Activated T-cell treated with anti-CD3 and anti-CD28 coated beads for 1 hour (primary cell): ENCODE measurements at regions not wholly inside any gene's neighbourhood (a gene's known extent, or its start where the extent isn't known, plus 50 kb on each side); places are given as distances from the start of the nearest gene placed in this dataset.

Source experiments
- DNase-seq: peaks from one replicate; pipeline ENCODE4 v3.0.0-alpha.2; 2020; ENCODE audit warnings: low read depth

GRCh38 chr10:78320506-78320905, 286.8 kb downstream of the RPS24 start:
- DNase-seq = no peak

DNA sequence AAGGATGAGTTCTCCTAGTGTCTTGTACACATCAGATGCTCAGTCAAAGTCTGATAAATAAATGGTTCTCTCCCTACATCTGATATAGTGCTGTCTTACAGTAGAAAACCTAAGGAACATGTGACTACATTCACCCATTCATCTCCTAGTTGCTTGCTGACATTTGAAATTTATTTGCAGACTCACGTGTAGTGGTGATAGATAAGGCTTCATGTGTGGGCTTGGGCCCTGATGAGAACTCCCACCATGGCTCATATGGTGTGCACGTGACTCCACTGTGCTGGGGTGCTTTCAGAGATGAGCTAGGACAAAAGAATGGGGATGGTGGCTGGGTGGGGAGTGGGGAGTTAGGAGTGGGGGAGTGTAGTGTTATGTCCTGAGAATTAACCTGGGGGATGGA, 287.3 kb downstream of the RPS24 start:
- no peak for DNase-seq

DNA sequence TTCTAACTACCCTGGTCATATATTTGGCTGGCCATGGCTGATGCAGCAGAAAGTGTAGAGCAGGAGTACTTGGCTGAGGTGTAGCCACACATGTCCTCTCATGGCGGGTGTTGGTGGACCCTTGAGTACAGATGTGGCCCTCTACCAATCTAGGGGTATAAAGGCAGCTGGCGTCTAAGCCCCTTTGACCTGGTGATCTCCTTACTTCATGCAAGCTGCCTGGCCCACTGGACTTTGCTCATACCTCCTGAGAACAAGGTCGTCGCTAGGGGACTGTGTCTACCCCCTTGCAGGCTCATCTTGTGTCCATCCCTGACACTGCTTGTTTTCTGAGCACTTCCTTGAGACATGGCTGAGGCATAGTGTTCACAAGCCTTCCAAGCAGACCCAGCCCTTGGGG, 287.8 kb downstream of the RPS24 start:
- DNase-seq = no peak

DNA sequence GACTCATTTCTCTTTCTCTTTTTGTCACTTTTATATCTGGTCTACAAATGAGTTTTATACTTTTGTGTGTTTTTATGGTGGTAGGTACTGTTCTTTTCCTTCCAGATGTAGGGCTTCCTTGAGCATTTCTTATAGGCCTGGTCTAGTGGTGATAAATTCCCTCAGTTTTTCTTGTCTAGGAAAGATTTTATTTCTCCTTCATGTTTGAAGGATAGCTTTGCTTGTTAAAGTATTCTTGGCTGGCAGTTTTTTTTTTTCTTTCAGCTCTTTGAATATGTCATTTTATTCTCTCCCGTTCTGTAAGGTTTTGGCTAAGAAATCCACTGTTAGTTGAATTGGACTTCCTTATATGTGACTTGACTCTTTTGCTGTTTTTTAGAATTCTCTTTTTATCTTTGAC, 292.7 kb downstream of the RPS24 start:
- DNase-seq = no peak

- no peak for DNase-seq
These were observed 294.3 kb downstream of the RPS24 start for GRCh38 chr10:78327778-78328591.

GRCh38 chr10:78328592-78329404, 295.1 kb downstream of the RPS24 start:
- DNase-seq = no peak

- DNase-seq = no peak
These were observed 297.2 kb downstream of the RPS24 start for GRCh38 chr10:78330884-78331283.

DNA sequence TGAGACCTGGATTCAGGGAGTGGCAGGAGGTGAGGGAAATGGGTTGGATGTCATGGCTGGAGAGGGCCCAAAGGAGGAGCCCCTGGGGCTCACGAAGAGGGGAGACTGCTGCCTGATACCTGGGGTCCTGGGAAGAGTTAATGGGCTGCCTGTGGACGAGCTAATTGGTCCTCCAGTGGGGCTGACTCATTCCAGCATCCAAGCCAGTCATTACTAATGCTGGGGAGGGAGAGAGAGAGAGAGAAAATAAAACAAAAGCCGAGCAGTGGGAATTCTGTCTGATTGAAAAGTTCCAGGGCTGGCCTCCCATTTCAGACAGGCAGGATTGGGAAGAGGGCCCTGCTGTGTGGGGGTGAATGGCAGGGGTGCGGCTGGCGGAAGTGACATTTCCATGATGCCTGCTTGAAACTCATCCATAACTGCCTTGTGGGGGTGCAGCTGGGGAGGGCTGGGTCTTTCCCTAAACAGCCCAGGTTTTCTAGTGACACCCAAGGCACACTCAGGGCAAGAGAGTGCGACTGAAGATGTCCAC, 297.8 kb downstream of the RPS24 start:
- no peak for DNase-seq

- no peak for DNase-seq
These were observed 298.3 kb downstream of the RPS24 start for GRCh38 chr10:78332012-78332411.

DNA sequence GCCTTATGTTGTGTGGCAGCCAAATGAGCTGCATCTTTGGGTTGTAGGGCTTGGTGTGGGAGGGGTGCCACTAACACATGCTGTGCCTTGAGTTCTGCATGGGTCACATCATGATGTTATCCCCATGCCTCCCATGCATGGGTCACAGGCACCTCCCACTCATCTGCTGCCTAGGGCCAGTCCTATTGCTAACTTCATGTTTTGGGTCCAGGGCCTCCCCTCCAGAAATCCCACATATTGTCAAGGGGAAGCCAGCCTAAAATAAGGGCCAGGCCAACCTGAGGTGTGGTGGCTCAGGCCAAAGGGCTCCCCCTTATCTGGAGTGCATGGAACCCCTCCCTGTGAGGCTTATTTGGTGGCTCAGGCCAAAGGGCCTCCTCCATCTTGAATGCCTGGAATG, 299.0 kb downstream of the RPS24 start:
- no peak for DNase-seq

DNA sequence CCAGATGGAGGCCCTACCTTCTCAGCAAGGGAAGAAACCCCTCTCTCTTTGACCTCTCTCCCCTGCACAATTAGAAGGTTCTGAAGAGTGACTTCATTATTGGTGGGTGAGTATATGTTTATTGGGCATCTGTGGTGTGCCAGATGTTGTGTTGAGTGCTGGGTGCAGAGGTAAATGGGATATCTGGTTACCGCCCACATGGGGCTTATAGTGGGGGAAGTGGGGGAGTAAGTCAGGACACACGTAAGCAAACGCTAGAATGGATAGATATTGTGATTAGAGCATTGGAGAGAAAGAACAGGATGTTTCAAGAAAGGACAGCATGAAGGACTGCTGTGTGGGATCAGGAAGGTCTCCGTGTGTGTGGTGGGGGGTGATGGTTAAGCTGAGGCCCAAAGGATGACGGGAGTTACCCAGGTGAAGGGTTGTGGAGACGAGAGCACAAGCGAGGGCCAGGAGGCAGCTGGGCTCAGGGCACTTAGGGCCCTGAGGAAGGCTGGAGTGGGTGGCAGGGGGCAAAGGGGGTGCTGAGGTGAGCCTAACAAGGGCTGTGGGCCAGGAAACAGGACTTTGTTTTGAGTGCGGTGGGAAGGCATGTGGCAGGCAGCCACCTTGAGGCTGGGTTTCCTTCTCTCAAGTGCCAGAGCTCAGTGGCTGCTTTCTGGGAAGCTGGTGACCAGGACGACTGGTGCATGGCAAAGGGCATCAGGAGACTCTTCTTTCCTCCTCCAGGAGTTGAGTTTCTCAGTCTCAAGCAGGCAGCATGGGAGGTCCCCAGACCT, 299.9 kb downstream of the RPS24 start:
- DNase-seq = no peak

DNA sequence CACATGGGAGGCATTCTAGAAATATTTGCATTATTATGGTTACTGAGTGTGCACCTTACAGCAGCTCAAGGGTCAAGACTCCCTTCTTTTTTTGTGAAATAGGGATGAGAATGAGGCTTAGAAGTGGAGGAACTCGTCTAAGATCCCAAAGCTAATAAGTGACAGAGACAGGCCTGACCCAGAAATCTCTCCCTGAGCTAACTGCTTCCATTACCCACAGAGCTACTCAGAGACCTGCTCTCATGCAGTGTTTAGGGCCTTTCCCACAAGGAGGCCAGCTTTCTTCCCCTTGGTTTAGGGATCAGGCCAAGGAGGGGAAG, 301.7 kb downstream of the RPS24 start:
- DNase-seq = no peak

- no peak for DNase-seq
These were observed 302.2 kb downstream of the RPS24 start for GRCh38 chr10:78335691-78336401.

- no peak for DNase-seq
These were observed 302.7 kb downstream of the RPS24 start for GRCh38 chr10:78336402-78336791.

GRCh38 chr10:78337016-78337415, 303.4 kb downstream of the RPS24 start:
- DNase-seq = no peak

DNA sequence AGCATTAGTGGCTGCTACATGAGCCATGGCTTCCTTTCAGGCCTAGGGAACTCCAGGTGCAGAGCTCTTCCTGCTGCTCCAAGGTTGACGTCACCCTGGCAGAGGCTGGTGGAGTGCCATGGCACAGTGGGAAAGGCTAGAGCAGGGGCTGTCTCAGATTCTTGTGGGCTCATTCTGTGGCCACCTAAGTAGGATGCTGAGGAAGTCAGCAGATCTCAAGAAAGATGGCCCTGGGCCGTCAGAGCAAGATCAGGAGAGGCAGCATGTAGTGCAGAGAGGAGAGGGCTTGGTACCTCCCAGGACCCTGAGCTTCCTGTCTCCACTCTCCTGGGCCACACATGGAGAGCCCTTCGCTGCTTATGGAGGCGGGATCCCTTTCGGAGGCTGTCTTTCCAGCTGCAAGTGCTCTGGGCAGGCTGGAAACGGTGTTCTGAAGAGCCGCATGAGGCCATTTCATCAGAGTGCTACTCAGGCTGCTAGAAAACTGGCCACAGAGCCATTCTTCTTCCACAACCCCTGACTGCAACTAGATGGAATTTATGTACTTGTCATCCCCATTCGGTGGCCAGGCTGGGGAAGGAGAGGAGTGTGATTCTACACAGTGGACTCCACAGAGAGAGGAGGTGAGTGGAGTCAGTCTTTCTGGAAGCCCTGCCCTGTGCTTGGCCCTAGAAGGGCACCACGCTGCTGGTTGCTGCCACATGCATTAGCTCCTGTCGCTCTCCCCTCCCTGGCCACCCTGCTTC, 304.2 kb downstream of the RPS24 start:
- no peak for DNase-seq

DNA sequence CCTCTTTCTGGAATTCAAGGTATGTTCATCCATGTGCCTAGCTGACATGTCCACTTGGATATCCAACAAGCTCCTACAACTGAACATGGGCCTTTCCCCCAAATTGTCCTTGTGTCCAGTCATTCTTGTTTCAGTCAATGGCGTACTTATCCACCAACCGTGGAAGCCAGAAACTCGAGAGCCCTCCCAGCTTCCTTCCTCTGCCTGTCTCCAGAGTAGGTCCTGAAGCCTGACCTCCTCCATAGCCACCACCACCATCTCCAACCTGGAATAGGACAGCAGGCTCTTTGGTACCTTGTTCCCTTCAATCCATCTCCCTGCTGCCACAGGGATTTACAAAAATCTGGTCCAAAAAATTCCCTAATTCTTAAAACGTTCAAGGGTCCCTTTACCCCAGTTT, 305.1 kb downstream of the RPS24 start:
- DNase-seq = no peak

- no peak for DNase-seq
These were observed 305.6 kb downstream of the RPS24 start for GRCh38 chr10:78339251-78339650.

DNA sequence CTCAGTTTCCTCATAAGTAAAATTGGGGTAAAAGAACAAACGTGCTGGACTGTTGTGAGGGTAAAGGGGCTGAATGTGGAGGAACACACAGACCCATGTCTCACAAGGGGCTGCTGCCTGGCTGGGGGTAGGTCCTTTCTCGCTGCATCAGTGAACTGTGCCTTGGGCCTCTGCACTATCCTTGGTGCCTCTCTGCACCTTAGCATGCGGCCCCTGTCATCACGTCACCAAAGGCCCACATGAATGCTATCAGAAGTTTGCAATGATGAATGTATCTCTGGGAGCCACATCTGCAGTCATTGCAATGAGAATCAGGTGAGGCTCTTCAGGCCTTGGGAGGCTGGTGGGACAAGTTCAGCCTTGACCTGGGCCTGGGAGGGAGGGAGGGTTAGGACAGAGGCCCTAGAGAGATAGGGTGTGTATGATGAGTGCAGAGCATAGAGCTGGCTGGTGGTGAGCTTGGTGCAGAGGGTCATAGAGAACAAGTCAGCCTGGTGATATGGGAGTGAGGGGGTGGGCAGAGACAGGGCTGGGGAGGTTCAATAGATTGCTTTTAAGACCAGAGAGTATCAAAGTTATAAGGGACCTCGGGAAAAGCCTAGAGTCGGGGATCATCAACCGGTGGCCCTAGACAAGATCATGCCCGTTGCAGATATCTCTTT, 308.4 kb downstream of the RPS24 start:
- DNase-seq = no peak

DNA sequence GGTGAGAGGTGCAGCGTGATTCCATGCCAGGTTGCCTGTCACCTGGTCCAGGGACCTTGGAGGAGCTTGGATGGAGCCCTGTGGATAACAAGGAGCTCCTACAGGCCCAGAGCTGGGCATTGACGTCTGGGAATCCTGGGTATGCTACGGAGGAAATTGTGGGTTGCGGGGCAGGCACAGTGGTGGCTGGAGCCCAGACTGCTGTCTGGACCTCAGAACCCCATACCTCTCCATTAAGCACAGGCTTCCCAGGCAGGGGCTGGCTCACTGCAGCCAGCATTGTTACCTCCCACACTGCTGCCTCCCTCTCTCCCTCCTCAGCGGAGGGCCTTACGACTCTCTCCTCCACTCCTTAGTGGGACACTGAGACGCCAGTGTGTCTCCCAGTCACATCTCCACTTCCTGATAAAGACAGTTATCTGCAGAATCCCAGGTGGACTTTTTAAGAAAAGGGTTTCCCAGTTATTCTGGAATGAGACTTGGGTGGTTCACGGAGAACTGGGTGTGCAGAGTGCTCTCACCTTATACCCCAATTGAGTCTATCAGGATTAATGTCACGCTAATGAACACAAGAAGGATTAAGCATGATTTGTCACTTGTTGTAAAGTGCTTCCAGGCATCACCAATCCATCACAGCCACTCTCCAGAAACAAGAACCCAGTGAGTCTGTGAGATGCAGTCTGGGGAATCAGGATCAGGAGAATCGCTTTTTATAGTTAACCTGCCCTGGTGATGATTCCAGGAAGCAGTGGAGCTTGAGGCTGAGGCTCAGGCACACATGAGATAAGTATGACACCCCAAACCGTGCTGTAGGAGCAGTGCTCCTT, 309.4 kb downstream of the RPS24 start:
- no peak for DNase-seq
